ENCODE measurements at regions not wholly inside any gene's neighbourhood (a gene's known extent, or its start where the extent isn't known, plus 50 kb on each side); places are given as distances from the start of the nearest gene placed in this dataset.

- DNase-seq (ENCODE audit: low read depth): no peak
Observed at GRCh38 chr2:187934692-187935091, 357.0 kb upstream of the GULP1 start.

- no peak for DNase-seq (ENCODE audit: low read depth)
Observed at GRCh38 chr2:187935126-187935525, 356.5 kb upstream of the GULP1 start.

GRCh38 chr2:187936228-187936627 lies 355.4 kb upstream of the GULP1 start:
- DNase-seq (ENCODE audit: low read depth): no peak

GRCh38 chr2:187939180-187939579 lies 352.5 kb upstream of the GULP1 start:
- no peak for DNase-seq (ENCODE audit: low read depth)

- peak; percentile 51 for DNase-seq (ENCODE audit: low read depth)
Observed at GRCh38 chr2:187942876-187943275, 348.8 kb upstream of the GULP1 start.

- no peak for DNase-seq (ENCODE audit: low read depth)
Observed at GRCh38 chr2:187943772-187944369, 347.8 kb upstream of the GULP1 start.

GRCh38 chr2:187949859-187950258 lies 341.8 kb upstream of the GULP1 start:
- no peak for DNase-seq (ENCODE audit: low read depth)

GRCh38 chr2:187951470-187952218 lies 340.0 kb upstream of the GULP1 start:
- no peak for DNase-seq (ENCODE audit: low read depth)

GRCh38 chr2:187956906-187957534 lies 334.7 kb upstream of the GULP1 start:
- DNase-seq (ENCODE audit: low read depth): no peak

GRCh38 chr2:187959821-187960220 lies 331.9 kb upstream of the GULP1 start:
- DNase-seq (ENCODE audit: low read depth): no peak

GRCh38 chr2:187962538-187962937 lies 329.1 kb upstream of the GULP1 start:
- no peak for DNase-seq (ENCODE audit: low read depth)

GRCh38 chr2:187964746-187965145 lies 326.9 kb upstream of the GULP1 start:
- DNase-seq (ENCODE audit: low read depth): peak; percentile 28

GRCh38 chr2:187966924-187967323 lies 324.8 kb upstream of the GULP1 start:
- no peak for DNase-seq (ENCODE audit: low read depth)

GRCh38 chr2:187971893-187972292 lies 319.8 kb upstream of the GULP1 start:
- DNase-seq (ENCODE audit: low read depth): no peak

GRCh38 chr2:187976259-187976985 lies 315.3 kb upstream of the GULP1 start:
- no peak for DNase-seq (ENCODE audit: low read depth)

GRCh38 chr2:187976986-187977333 lies 314.7 kb upstream of the GULP1 start:
- DNase-seq (ENCODE audit: low read depth): no peak

GRCh38 chr2:187978356-187978755 lies 313.3 kb upstream of the GULP1 start:
- DNase-seq (ENCODE audit: low read depth): no peak

- peak; percentile 90 for DNase-seq (ENCODE audit: low read depth)
Observed at GRCh38 chr2:187982668-187983067, 309.0 kb upstream of the GULP1 start.

GRCh38 chr2:187985195-187985594 lies 306.5 kb upstream of the GULP1 start:
- no peak for DNase-seq (ENCODE audit: low read depth)

GRCh38 chr2:187985923-187986322 lies 305.8 kb upstream of the GULP1 start:
- DNase-seq (ENCODE audit: low read depth): no peak

- no peak for DNase-seq (ENCODE audit: low read depth)
Observed at GRCh38 chr2:187986390-187987105, 305.1 kb upstream of the GULP1 start.

- DNase-seq (ENCODE audit: low read depth): no peak
Observed at GRCh38 chr2:187988348-187988747, 303.3 kb upstream of the GULP1 start.

All from LHCN-M2 (cell line).